ENCODE measurements at regions not wholly inside any gene's neighbourhood (a gene's known extent, or its start where the extent isn't known, plus 50 kb on each side); places are given as distances from the start of the nearest gene placed in this dataset.

DNA sequence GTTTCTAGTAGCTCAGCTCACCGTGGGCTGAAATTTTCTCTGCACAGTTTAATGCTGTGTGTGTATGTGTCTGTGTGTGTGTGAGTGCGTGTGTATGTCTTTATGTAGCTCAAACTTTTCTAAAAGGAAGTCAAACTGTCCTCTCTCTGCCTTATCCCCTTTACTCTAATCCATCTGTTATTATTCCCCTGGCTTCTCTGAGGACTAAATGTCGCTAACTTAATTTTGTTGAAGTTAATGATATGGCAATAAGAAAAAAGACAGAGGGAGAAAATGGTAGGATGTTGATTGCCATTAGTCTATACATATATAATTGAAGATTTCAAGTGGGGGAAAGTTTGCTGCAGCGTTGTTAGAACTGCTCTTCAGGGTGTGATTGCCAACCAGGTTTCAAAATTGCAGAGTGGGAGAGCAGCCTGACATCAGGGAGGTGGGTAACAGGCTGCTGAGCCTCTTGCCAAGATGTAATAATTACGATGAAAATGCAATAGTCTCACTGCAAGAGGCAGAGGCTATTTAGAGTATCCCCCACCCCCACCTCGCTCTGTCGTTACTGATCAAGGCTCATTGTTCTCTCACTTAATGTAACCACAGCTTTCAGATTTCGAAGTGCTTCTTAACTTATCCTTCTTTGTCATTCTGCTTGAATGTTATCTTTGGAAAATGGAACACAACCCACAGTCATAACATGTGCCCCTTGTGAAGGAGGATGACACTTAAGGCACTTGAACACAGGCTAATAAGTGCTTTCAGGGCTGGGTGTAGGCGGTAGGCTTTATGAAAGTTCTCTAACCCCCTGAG is 559.0 kb upstream of the PLXNA2 start:
- Mint-ChIP-seq H3K27ac (ENCODE audit: unreplicated experiment) (no peak overlapping the region), H3K36me3 (ENCODE audit: low read depth, unreplicated experiment) (peaks cover 2% of the 10 kb centered on the region), H3K4me1 (ENCODE audit: low read depth, unreplicated experiment) (no peaks in the 10 kb centered on the region), H3K4me3 (ENCODE audit: unreplicated experiment) (no peak overlapping the region), H3K27me3 (ENCODE audit: low read depth, unreplicated experiment) (peaks cover 12% of the 10 kb centered on the region), H3K9me3 (ENCODE audit: unreplicated experiment) (peaks cover 6% of the 10 kb centered on the region)
- Histone ChIP-seq H3K9ac (ENCODE audit: low read length) (no peak overlapping the region), H3K4me3 (ENCODE audit: insufficient read depth, low read depth, low read length) (no peak overlapping the region), H3K36me3 (ENCODE audit: insufficient read depth, low read length) (no peaks in the 10 kb centered on the region), H3K27me3 (ENCODE audit: insufficient read depth, low read length) (no peaks in the 10 kb centered on the region), H4K20me1 (ENCODE audit: insufficient read depth, low read length) (no peaks in the 10 kb centered on the region), H3K4me2 (ENCODE audit: low read length) (no peak overlapping the region), H3K79me2 (ENCODE audit: insufficient read depth, low read length) (no peaks in the 10 kb centered on the region), H3K9me3 (ENCODE audit: insufficient read depth, low read depth, low read length) (no peaks in the 10 kb centered on the region), H2AFZ (ENCODE audit: low read depth, low read length) (no peak overlapping the region), H3K27ac (ENCODE audit: low read depth, low read length) (no peak overlapping the region), H3K4me1 (ENCODE audit: insufficient read depth, low read length) (no peaks in the 10 kb centered on the region)
- FAIRE-seq: no peak
- TF ChIP-seq, protein P1, sequence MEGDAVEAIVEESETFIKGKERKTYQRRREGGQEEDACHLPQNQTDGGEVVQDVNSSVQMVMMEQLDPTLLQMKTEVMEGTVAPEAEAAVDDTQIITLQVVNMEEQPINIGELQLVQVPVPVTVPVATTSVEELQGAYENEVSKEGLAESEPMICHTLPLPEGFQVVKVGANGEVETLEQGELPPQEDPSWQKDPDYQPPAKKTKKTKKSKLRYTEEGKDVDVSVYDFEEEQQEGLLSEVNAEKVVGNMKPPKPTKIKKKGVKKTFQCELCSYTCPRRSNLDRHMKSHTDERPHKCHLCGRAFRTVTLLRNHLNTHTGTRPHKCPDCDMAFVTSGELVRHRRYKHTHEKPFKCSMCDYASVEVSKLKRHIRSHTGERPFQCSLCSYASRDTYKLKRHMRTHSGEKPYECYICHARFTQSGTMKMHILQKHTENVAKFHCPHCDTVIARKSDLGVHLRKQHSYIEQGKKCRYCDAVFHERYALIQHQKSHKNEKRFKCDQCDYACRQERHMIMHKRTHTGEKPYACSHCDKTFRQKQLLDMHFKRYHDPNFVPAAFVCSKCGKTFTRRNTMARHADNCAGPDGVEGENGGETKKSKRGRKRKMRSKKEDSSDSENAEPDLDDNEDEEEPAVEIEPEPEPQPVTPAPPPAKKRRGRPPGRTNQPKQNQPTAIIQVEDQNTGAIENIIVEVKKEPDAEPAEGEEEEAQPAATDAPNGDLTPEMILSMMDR (IDR thresholded peaks at IDR 0.05; ENCODE audit: insufficient read depth, low read depth, low read length): no peak
- TF ChIP-seq EZH2 (IDR thresholded peaks at IDR 0.05; ENCODE audit: insufficient read depth, low read length): no peak
- no peak for DNase-seq (ENCODE audit: low read depth)

DNA sequence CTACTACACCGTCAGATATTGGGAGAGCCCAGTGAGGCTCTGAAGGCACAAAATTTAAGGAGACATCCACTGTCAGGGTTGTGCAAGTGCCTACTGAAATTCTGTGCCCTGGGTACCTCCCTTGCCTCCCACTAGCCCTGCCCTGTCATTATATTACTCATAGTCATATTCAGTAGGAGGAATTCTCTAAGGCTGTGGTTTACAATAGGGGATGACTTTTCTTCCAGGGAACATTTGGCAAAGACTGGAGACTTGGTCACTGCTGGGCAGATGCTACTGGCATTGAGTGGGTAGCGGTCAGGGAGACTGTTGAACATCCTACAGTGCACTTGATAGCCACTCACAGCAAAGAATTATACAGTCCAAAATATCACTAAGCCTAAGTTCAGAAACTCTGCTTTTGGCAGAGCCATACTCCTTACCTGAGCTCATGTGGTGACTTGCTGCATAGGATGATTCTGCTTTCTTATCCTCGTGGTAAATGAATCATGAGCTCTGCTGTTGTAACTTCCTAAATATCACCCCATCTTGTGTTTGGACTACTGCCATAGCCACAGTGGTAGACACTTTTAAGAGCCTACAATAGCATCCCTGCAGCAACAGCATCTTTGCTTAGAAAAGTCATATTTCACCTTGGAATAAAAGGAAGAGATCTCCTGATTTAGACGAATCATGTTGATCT is 563.4 kb upstream of the PLXNA2 start:
- peaks cover 3% of the 10 kb centered on the region for H3K4me1 Mint-ChIP-seq (ENCODE audit: low read depth, unreplicated experiment)
- no peaks in the 10 kb centered on the region for H3K36me3 Mint-ChIP-seq (ENCODE audit: low read depth, unreplicated experiment)
- Histone ChIP-seq H4K20me1 (ENCODE audit: insufficient read depth, low read length) (no peaks in the 10 kb centered on the region), H2AFZ (ENCODE audit: low read depth, low read length) (no peak overlapping the region), H3K27me3 (ENCODE audit: insufficient read depth, low read length) (no peaks in the 10 kb centered on the region), H3K79me2 (ENCODE audit: insufficient read depth, low read length) (no peaks in the 10 kb centered on the region), H3K4me3 (ENCODE audit: insufficient read depth, low read depth, low read length) (no peak overlapping the region), H3K4me1 (ENCODE audit: insufficient read depth, low read length) (no peaks in the 10 kb centered on the region), H3K9ac (ENCODE audit: low read length) (no peak overlapping the region), H3K9me3 (ENCODE audit: insufficient read depth, low read depth, low read length) (no peaks in the 10 kb centered on the region), H3K27ac (ENCODE audit: low read depth, low read length) (no peak overlapping the region), H3K36me3 (ENCODE audit: insufficient read depth, low read length) (no peaks in the 10 kb centered on the region), H3K4me2 (ENCODE audit: low read length) (no peak overlapping the region)
- peak; percentile 14 for DNase-seq (ENCODE audit: low read depth)
- TF ChIP-seq, protein P1 (IDR thresholded peaks at IDR 0.05; ENCODE audit: insufficient read depth, low read depth, low read length): no peak
- no peak for TF ChIP-seq EZH2 (IDR thresholded peaks at IDR 0.05; ENCODE audit: insufficient read depth, low read length)
- H3K27me3 Mint-ChIP-seq (ENCODE audit: low read depth, unreplicated experiment): peaks cover 3% of the 10 kb centered on the region
- H3K27ac Mint-ChIP-seq (ENCODE audit: unreplicated experiment): no peak overlapping the region
- no peak for FAIRE-seq
- no peak overlapping the region for H3K4me3 Mint-ChIP-seq (ENCODE audit: unreplicated experiment)
- H3K9me3 Mint-ChIP-seq (ENCODE audit: unreplicated experiment): peaks cover 4% of the 10 kb centered on the region

DNA sequence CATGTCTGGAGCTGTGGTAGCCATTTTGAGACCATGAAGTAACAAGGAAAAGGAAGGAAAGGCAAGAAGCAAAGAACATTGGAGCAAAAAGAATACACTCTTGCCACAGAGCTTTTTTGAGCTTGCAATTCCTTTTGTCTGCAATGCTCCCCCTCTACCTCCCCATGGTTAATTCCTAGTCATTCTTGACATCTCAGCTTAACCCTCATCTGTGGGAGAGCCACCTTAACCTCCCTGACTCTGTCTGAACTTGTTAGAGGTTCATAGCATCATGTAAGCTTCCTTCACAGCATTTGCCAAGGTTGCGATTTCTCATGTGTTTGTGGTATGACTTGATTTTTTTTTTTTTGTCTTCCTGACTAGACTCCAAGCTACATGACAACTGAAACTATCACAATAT is 564.1 kb upstream of the PLXNA2 start:
- Histone ChIP-seq H3K4me2 (ENCODE audit: low read length) (no peak overlapping the region), H4K20me1 (ENCODE audit: insufficient read depth, low read length) (no peaks in the 10 kb centered on the region), H3K9me3 (ENCODE audit: insufficient read depth, low read depth, low read length) (no peaks in the 10 kb centered on the region), H3K36me3 (ENCODE audit: insufficient read depth, low read length) (no peaks in the 10 kb centered on the region), H2AFZ (ENCODE audit: low read depth, low read length) (no peak overlapping the region), H3K27me3 (ENCODE audit: insufficient read depth, low read length) (no peaks in the 10 kb centered on the region), H3K27ac (ENCODE audit: low read depth, low read length) (no peak overlapping the region), H3K79me2 (ENCODE audit: insufficient read depth, low read length) (no peaks in the 10 kb centered on the region), H3K4me3 (ENCODE audit: insufficient read depth, low read depth, low read length) (no peak overlapping the region), H3K4me1 (ENCODE audit: insufficient read depth, low read length) (no peaks in the 10 kb centered on the region), H3K9ac (ENCODE audit: low read length) (no peak overlapping the region)
- TF ChIP-seq, protein P1 (IDR thresholded peaks at IDR 0.05; ENCODE audit: insufficient read depth, low read depth, low read length): no peak
- TF ChIP-seq EZH2 (IDR thresholded peaks at IDR 0.05; ENCODE audit: insufficient read depth, low read length): no peak
- Mint-ChIP-seq H3K36me3 (ENCODE audit: low read depth, unreplicated experiment) (no peaks in the 10 kb centered on the region), H3K4me1 (ENCODE audit: low read depth, unreplicated experiment) (peaks cover 3% of the 10 kb centered on the region), H3K9me3 (ENCODE audit: unreplicated experiment) (peaks cover 4% of the 10 kb centered on the region), H3K4me3 (ENCODE audit: unreplicated experiment) (no peak overlapping the region), H3K27ac (ENCODE audit: unreplicated experiment) (no peak overlapping the region), H3K27me3 (ENCODE audit: low read depth, unreplicated experiment) (peaks cover 3% of the 10 kb centered on the region)
- FAIRE-seq (no peak), DNase-seq (ENCODE audit: low read depth) (no peak)
